ENCODE measurements at regions not wholly inside any gene's neighbourhood (a gene's known extent, or its start where the extent isn't known, plus 50 kb on each side); places are given as distances from the start of the nearest gene placed in this dataset.

DNA sequence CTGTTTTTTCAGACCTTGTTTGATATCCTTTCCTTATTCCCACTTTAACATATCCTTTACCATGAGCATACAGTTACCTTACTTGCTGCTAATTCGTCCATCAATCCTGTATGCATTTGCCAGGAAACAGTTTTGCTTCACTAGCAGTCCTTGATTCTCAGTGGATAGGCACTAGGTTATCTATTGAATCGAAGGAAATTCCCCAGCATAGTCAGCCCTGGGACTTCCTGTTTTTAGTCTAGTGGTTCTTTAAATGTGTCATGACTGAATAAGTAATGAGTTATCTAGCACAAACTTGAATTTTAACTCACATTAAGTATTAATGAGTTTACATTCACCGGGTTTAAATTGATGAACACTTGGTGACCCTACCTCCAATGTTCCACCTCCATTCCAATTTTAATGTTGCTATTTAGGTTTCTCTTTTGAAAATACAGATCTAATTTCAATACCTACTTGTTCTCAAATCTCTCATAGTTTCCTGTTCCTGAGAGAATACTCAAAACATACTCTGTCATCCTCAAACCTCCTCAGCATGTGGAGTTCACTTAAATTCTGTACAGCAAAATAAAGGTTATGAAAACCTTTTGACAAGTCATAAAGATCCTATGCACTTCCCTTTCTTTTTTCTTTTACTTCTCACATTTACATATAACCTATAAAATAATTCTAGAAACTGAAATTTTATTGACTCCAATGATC, 1375.1 kb upstream of the TENM4 start:
- DNase-seq (ENCODE audit: low read depth, low spot score): no peak
- TF ChIP-seq CTCF (IDR thresholded peaks at IDR 0.05; ENCODE audit: low read depth, low read length): no peak
- no peak overlapping the region for H3K4me3 ChIP-seq (ENCODE audit: low read depth, low read length)
- in situ Hi-C loops (cut with HindIII; ENCODE audit: low sequenced_read_pairs): no loop called here

- no peak overlapping the region for H3K4me3 ChIP-seq (ENCODE audit: low read depth, low read length)
- no peak for TF ChIP-seq CTCF (IDR thresholded peaks at IDR 0.05; ENCODE audit: low read depth, low read length)
- in situ Hi-C loops (cut with HindIII; ENCODE audit: low sequenced_read_pairs): no loop called here
- DNase-seq (ENCODE audit: low read depth, low spot score): no peak
Measured at GRCh38 chr11:80814813-80815212, 1374.0 kb upstream of the TENM4 start.

DNA sequence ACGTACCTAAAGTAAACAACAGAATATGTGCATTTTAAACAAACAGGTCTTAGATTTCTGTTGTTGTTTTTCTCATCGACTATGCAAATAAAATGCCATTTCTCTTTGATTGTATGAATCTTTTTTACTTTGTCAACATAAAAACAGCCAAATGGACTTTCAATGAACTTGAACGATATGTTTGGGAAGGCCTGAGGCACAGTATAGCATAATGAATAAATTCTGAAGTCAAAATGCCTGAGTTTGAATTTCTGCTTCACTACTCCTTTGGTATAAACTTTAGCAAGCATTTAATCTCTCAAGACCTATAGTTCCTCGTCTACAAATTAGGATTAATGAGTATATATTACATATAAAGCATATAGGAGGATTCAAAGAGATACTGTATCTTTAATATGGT, 1369.9 kb upstream of the TENM4 start:
- in situ Hi-C loops (cut with HindIII; ENCODE audit: low sequenced_read_pairs): no loop called here
- no peak overlapping the region for H3K4me3 ChIP-seq (ENCODE audit: low read depth, low read length)
- no peak for TF ChIP-seq CTCF (IDR thresholded peaks at IDR 0.05; ENCODE audit: low read depth, low read length)
- DNase-seq (ENCODE audit: low read depth, low spot score): no peak

DNA sequence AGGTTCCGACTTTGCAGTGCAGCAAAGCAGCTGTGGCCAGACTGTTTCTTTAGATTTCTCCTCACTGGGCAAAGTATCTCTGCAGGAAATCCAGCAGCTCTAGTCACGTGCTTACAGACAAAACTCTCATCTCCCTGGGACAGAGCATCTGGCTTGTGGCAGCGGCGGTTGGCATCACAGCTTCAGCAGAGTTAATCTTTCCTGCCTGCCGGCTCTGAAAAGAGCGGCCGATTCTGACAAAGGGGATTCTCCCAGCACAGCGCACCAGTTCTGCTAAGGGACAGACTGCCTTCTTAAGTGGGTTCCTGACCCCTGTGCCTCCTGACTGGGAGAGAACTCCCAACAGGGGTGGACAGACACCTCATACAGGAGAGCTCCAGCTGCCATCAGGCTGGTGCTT, 1357.3 kb upstream of the TENM4 start:
- H3K4me3 ChIP-seq (ENCODE audit: low read depth, low read length): no peak overlapping the region
- TF ChIP-seq CTCF (IDR thresholded peaks at IDR 0.05; ENCODE audit: low read depth, low read length): no peak
- no peak for DNase-seq (ENCODE audit: low read depth, low spot score)
- in situ Hi-C loops (cut with HindIII; ENCODE audit: low sequenced_read_pairs): no loop called here

- no peak overlapping the region for H3K4me3 ChIP-seq (ENCODE audit: low read depth, low read length)
- in situ Hi-C loops (cut with HindIII; ENCODE audit: low sequenced_read_pairs): no loop called here
- no peak for DNase-seq (ENCODE audit: low read depth, low spot score)
- no peak for TF ChIP-seq CTCF (IDR thresholded peaks at IDR 0.05; ENCODE audit: low read depth, low read length)
Measured at GRCh38 chr11:80783561-80783960, 1342.7 kb upstream of the TENM4 start.

DNA sequence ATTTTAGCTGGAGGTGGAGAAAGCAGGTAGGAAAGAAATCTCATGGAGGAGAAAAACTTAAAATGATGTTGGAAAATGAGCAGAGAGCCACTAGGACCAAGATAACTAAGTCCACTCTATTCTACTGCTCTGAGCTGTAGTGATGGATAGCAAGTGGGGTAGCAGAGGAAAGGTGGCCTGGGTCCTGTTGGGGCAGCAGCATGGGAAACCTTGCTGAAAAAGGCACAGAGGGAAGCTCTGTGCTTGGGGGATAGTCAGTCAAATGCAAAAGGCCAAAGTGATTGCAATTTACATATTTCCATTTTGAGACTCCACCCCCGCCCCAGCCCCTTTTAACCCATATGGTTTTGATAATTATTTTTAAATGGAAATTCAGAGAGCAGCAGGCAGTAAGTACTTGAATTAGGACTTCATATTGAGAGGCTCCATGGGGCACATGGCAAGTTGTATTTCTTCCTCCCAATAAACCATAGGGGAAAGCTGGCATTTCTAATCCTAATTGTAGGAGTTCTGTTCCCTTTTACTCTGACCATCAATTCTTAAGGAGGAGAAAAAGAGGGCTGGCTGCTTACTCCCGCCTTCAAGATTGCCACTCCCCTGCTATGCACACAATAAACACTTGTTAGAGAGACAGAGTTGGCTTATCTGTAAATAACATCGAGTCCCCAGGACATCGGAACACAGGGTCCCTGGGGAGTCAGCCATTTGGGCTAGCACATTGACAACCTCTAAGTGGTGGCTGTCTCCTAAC, 1341.5 kb upstream of the TENM4 start:
- no peak for DNase-seq (ENCODE audit: low read depth, low spot score)
- no peak for TF ChIP-seq CTCF (IDR thresholded peaks at IDR 0.05; ENCODE audit: low read depth, low read length)
- in situ Hi-C loops (cut with HindIII; ENCODE audit: low sequenced_read_pairs): no loop called here
- no peak overlapping the region for H3K4me3 ChIP-seq (ENCODE audit: low read depth, low read length)
